Keratinocyte (primary cell): ENCODE measurements at regions not wholly inside any gene's neighbourhood (a gene's known extent, or its start where the extent isn't known, plus 50 kb on each side); places are given as distances from the start of the nearest gene placed in this dataset.

Experiments
- DNase-seq: peaks from one replicate; pipeline ENCODE4 v3.0.0-alpha.2; 2011; ENCODE audit warnings: low read depth, missing footprints, low spot score
- FAIRE-seq: peaks from 2 replicates; lab custom pipeline; 2011; peaks lifted over from hg19 to GRCh38; lab: Jason Lieb, UNC
- H2AFZ ChIP-seq: 2 replicates; pipeline ENCODE4 v1.6.0; 2012; ENCODE audit warnings: low read length, control low read depth, inconsistent platforms; ENCODE audit not compliant: control insufficient read depth
- H3K27ac ChIP-seq: 2 replicates; pipeline ENCODE4 v1.5.1; 2011; ENCODE audit warnings: low read length; ENCODE audit not compliant: control insufficient read depth, insufficient read depth
- H3K27me3 ChIP-seq: 3 replicates; pipeline ENCODE4 v1.6.0; 2011; ENCODE audit warnings: low read length; ENCODE audit not compliant: control insufficient read depth, insufficient read depth; ENCODE audit errors: extremely low read depth
- H3K36me3 ChIP-seq, 2 experiments: 2 replicates in 1 of 2; 3 replicates in 1 of 2; pipeline ENCODE4 v1.5.1; 2011; ENCODE audit warnings: low read length in 2 of 2, mild to moderate bottlenecking in 1 of 2; ENCODE audit not compliant: control insufficient read depth in 2 of 2, insufficient read depth in 2 of 2; ENCODE audit errors: extremely low read depth in 1 of 2
- H3K4me1 ChIP-seq: 3 replicates; pipeline ENCODE4 v1.5.1; 2011; ENCODE audit warnings: low read length; ENCODE audit not compliant: control insufficient read depth, insufficient read depth; ENCODE audit errors: extremely low read depth
- H3K4me2 ChIP-seq: 3 replicates; pipeline ENCODE4 v1.6.0; 2011; ENCODE audit warnings: low read depth, low read length; ENCODE audit not compliant: control insufficient read depth, insufficient read depth; ENCODE audit errors: extremely low read depth
- H3K4me3 ChIP-seq, 3 experiments: fragments of 200-600 bp in 1 of 3; sonication (generic) in 1 of 3; 2 replicates in 2 of 3; 3 replicates in 1 of 3; pipeline ENCODE4 v1.5.1; 2011 to 2016; ENCODE audit warnings: low read length in 3 of 3, mild to moderate bottlenecking in 3 of 3, control low read depth in 2 of 3, inconsistent platforms in 1 of 3, low read depth in 1 of 3, mixed read lengths in 1 of 3, mixed run types in 1 of 3, moderate library complexity in 1 of 3; ENCODE audit not compliant: control insufficient read depth in 2 of 3, insufficient read depth in 2 of 3; ENCODE audit errors: extremely low read depth in 1 of 3
- H3K79me2 ChIP-seq: 2 replicates; pipeline ENCODE4 v1.6.0; 2012; ENCODE audit warnings: low read length; ENCODE audit not compliant: control insufficient read depth, insufficient read depth
- H3K9ac ChIP-seq: 3 replicates; pipeline ENCODE4 v1.6.0; 2011; ENCODE audit warnings: low read length; ENCODE audit not compliant: control insufficient read depth, insufficient read depth; ENCODE audit errors: extremely low read depth
- H3K9me1 ChIP-seq: 3 replicates; pipeline ENCODE4 v1.6.0; 2011; ENCODE audit warnings: low read length; ENCODE audit not compliant: control insufficient read depth, insufficient read depth; ENCODE audit errors: extremely low read depth
- H3K9me3 ChIP-seq: 2 replicates; pipeline ENCODE4 v1.5.1; 2012; ENCODE audit warnings: low read depth, low read length; ENCODE audit not compliant: control insufficient read depth
- H4K20me1 ChIP-seq: 3 replicates; pipeline ENCODE4 v1.6.0; 2011; ENCODE audit warnings: low read length; ENCODE audit not compliant: control insufficient read depth, insufficient read depth; ENCODE audit errors: extremely low read depth
- EZH2 ChIP-seq: IDR thresholded peaks from one replicate; pipeline ENCODE4 v1.6.1; 2012; ENCODE audit warnings: inconsistent platforms, mild to moderate bottlenecking, low read length, moderate library complexity
- dilution Hi-C: fragments of 300-500 bp; cut with MboI; formaldehyde crosslinking; loops from one replicate; pipeline ENCODE4 v1.7.0; 2020; ENCODE audit warnings: low sequenced_read_pairs; ENCODE audit not compliant: extremely low pct_ligation_motif_present
- TF ChIP-seq, protein P1 (sequence below), 3 experiments: IDR thresholded peaks in 1 of 3; conservative IDR thresholded peaks in 1 of 3; optimal IDR thresholded peaks in 1 of 3; 2 replicates in 2 of 3; 3 replicates in 1 of 3; pipeline versions ENCODE3 to v1.5.1; 2011; ENCODE audit warnings: low read length in 3 of 3, mild to moderate bottlenecking in 3 of 3, moderate library complexity in 2 of 3, control low read depth in 1 of 3, inconsistent platforms in 1 of 3; ENCODE audit not compliant: insufficient read depth in 2 of 3; ENCODE audit errors: extremely low read depth in 1 of 3

GRCh38 chr14:38868399-38869290 lies 234.4 kb downstream of the SEC23A start:
- H3K79me2 ChIP-seq, result no peaks in the 10 kb centered on the region
- no peak overlapping the region for H3K4me3 ChIP-seq
- DNase-seq (no peak), FAIRE-seq (no peak)
- dilution Hi-C loops, result no loop called here
- no peaks in the 10 kb centered on the region for H3K4me1 ChIP-seq
- TF ChIP-seq, protein P1, sequence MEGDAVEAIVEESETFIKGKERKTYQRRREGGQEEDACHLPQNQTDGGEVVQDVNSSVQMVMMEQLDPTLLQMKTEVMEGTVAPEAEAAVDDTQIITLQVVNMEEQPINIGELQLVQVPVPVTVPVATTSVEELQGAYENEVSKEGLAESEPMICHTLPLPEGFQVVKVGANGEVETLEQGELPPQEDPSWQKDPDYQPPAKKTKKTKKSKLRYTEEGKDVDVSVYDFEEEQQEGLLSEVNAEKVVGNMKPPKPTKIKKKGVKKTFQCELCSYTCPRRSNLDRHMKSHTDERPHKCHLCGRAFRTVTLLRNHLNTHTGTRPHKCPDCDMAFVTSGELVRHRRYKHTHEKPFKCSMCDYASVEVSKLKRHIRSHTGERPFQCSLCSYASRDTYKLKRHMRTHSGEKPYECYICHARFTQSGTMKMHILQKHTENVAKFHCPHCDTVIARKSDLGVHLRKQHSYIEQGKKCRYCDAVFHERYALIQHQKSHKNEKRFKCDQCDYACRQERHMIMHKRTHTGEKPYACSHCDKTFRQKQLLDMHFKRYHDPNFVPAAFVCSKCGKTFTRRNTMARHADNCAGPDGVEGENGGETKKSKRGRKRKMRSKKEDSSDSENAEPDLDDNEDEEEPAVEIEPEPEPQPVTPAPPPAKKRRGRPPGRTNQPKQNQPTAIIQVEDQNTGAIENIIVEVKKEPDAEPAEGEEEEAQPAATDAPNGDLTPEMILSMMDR (optimal IDR thresholded peaks at IDR 0.05 in 1 of 3, IDR thresholded peaks at IDR 0.05 in 1 of 3, conservative IDR thresholded peaks at IDR 0.05 in 1 of 3; ENCODE audit: extremely low read depth in 1 of 3, insufficient read depth in 2 of 3, low read length in 3 of 3), result no peak
- TF ChIP-seq EZH2, result no peak
- no peak overlapping the region for H3K9ac ChIP-seq
- no peak overlapping the region for H3K4me2 ChIP-seq
- no peaks in the 10 kb centered on the region for H3K9me3 ChIP-seq
- H3K27me3 ChIP-seq, result no peaks in the 10 kb centered on the region
- H3K9me1 ChIP-seq, result no peaks in the 10 kb centered on the region
- no peak overlapping the region for H2AFZ ChIP-seq
- no peaks in the 10 kb centered on the region for H4K20me1 ChIP-seq
- no peak overlapping the region for H3K27ac ChIP-seq
- no peaks in the 10 kb centered on the region for H3K36me3 ChIP-seq

GRCh38 chr14:38867561-38868150 lies 235.4 kb downstream of the SEC23A start:
- dilution Hi-C loops, result no loop called here
- H3K4me1 ChIP-seq, result no peaks in the 10 kb centered on the region
- no peaks in the 10 kb centered on the region for H3K9me1 ChIP-seq
- H3K4me3 ChIP-seq, result no peak overlapping the region
- H3K27ac ChIP-seq, result no peak overlapping the region
- no peaks in the 10 kb centered on the region for H3K9me3 ChIP-seq
- FAIRE-seq (peak; percentile 60), DNase-seq (peak; percentile 33)
- H3K9ac ChIP-seq, result no peak overlapping the region
- H3K79me2 ChIP-seq, result no peaks in the 10 kb centered on the region
- H4K20me1 ChIP-seq, result no peaks in the 10 kb centered on the region
- no peaks in the 10 kb centered on the region for H3K27me3 ChIP-seq
- no peak overlapping the region for H3K4me2 ChIP-seq
- H2AFZ ChIP-seq, result no peak overlapping the region
- H3K36me3 ChIP-seq, result no peaks in the 10 kb centered on the region
- TF ChIP-seq EZH2, result no peak
- TF ChIP-seq, protein P1 (optimal IDR thresholded peaks at IDR 0.05 in 1 of 3, IDR thresholded peaks at IDR 0.05 in 1 of 3, conservative IDR thresholded peaks at IDR 0.05 in 1 of 3; ENCODE audit: extremely low read depth in 1 of 3, insufficient read depth in 2 of 3, low read length in 3 of 3), result peak; percentile 72 to 92 (median 80)
